ENCODE measurements at regions not wholly inside any gene's neighbourhood (a gene's known extent, or its start where the extent isn't known, plus 50 kb on each side); places are given as distances from the start of the nearest gene placed in this dataset.

DNA sequence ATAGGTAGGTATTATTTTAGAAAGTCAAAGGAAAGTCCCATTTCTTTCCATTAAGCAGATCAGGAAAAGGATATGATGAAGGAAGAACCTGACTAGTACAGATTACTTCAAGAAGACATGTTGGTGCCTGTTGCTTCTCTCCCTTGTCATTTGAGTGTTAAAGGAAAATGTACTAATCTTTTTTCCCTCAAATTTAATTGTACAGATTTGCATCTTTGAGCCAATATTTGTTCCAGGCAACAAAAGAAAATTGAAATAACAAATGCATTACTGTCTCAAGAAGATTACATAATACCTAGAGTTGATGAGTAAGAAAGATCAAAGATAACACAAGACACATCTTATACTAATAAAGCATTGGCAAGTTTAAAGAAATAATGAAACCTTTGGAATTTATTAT, 566.9 kb upstream of the ZP4 start (continued):
- TF ChIP-seq POLR2AphosphoS5 (IDR thresholded peaks at IDR 0.05; ENCODE audit: control insufficient read depth, insufficient read depth, low read depth, low read length): no peak
- TF ChIP-seq ZNF146 (CRISPR knock-in tag; IDR thresholded peaks at IDR 0.05; ENCODE audit: unreplicated experiment): no peak

DNA sequence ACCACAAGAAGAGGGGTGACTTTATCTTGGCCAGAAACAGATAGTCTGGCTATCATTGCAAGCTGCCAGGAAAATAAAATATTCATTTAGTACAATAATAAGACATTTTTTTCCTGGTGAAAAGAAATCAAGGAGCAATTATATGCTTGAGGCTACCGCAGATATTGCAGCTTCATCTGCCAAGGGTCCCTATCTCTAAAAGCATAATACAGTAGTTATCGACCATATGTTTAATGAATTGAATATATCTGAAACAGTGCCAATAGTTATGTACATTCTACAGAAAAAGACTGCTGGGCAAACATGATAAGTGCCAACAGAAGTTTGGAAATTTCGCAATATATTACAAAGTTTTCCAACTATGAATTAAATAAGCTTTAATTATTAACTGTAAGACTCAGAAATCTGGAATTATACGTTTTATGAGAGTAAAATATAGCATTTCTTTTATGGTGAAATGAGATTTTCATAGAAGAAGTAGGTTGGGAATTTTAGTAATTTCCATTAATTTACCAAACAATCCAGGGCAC, 561.1 kb upstream of the ZP4 start:
- Histone ChIP-seq H2AFZ (ENCODE audit: low read depth, low read length) (no peak overlapping the region), H3K4me3 (no peak overlapping the region), H3K9ac (ENCODE audit: insufficient read depth in 1 of 2, low read depth in 2 of 2, low read length in 2 of 2) (no peak overlapping the region), H3K79me2 (ENCODE audit: control insufficient read depth, insufficient read depth, low read length) (no peaks in the 10 kb centered on the region), H3K9me3 (replicated peaks; ENCODE audit: control insufficient read depth, insufficient read depth, low read depth, low read length) (0 out of 2 replicates have a peak, but pooled peaks cover 2% of the 10 kb centered on the region), H3K27me3 (ENCODE audit: control insufficient read depth in 2 of 2, insufficient read depth in 2 of 2, low read length in 2 of 2) (no peaks in the 10 kb centered on the region), H3K4me2 (ENCODE audit: insufficient read depth, low read length) (no peak overlapping the region), H3K27ac (ENCODE audit: extremely low read depth, low read depth, low read length) (no peak overlapping the region), H4K20me1 (replicated peaks; ENCODE audit: control insufficient read depth, insufficient read depth, low read length) (no peaks in the 10 kb centered on the region), H3K9me1 (ENCODE audit: control insufficient read depth, insufficient read depth, low read length) (no peaks in the 10 kb centered on the region), H3K4me1 (replicated peaks in 1 of 2; ENCODE audit: control insufficient read depth in 2 of 2, insufficient read depth in 2 of 2, low read length in 2 of 2) (no peaks in the 10 kb centered on the region), H3K36me3 (ENCODE audit: control insufficient read depth, insufficient read depth, low read length) (no peaks in the 10 kb centered on the region)
- POLR2A ChIA-PET: no interaction called here
- in situ Hi-C loops (cut with MboI): no loop called here
- no TSS peak for BruUV-seq (replicated peaks)
- no peak for DNase-seq (ENCODE audit: extremely low read depth in 1 of 4, low spot score in 3 of 4)
- TF ChIP-seq TEAD2 (tag; IDR thresholded peaks at IDR 0.05) (no peak), KLF10 (CRISPR knock-in tag; IDR thresholded peaks at IDR 0.05) (no peak), CEBPG (CRISPR knock-in tag; IDR thresholded peaks at IDR 0.05) (no peak), CEBPG (tag; conservative IDR thresholded peaks at IDR 0.05 in 1 of 2, IDR thresholded peaks at IDR 0.05 in 1 of 2) (0 out of 4 replicates have a peak, but pooled peaks of 1 of the 2 experiments have one; percentile 18)
- WGBS (ENCODE audit: insufficient coverage, low coverage, missing lambda C conversion rate): 0% methylated on average over 4 of the region's 4 CpGs
- no peak for ATAC-seq
- no peak for FAIRE-seq
- CTCF ChIA-PET (ENCODE audit: low intra/inter-chr PET ratio): no interaction called here
- intact Hi-C loops (cut with micrococcal nuclease): no loop called here

Measured in K562 (cell line).